Myocyte (in vitro differentiated cells): ENCODE measurements at regions not wholly inside any gene's neighbourhood (a gene's known extent, or its start where the extent isn't known, plus 50 kb on each side); places are given as distances from the start of the nearest gene placed in this dataset.

Source experiments
- DNase-seq: peaks from one replicate; pipeline ENCODE4 v3.0.0-alpha.2; 2012; ENCODE audit warnings: low read depth

GRCh38 chr13:78709028-78709427, 50.1 kb upstream of the OBI1 start:
- DNase-seq: no peak
